Activated CD4-positive, alpha-beta memory T cell treated with anti-CD3 and anti-CD28 coated beads, Interleukin-2, amount 10 ng/mL, durations not matched to agents 7 days and 5 days (primary cell): ENCODE measurements at regions not wholly inside any gene's neighbourhood (a gene's known extent, or its start where the extent isn't known, plus 50 kb on each side); places are given as distances from the start of the nearest gene placed in this dataset.

Experiments
- CTCF ChIA-PET: fragments of 350-600 bp; sonication (Branson Sonifier 250); formaldehyde crosslinking; loops from one replicate; lab custom pipeline; 2021; ENCODE audit warnings: antibody characterized with exemption, inconsistent platforms; lab: Charles Lee
- POLR2A ChIA-PET: fragments of 350-600 bp; sonication (Branson Sonifier 250); formaldehyde crosslinking; loops from one replicate; lab custom pipeline; 2021; ENCODE audit warnings: antibody characterized with exemption; lab: Charles Lee
- DNase-seq: peaks from one replicate; pipeline ENCODE4 v3.0.0-alpha.2; 2020
- H3K27ac Mint-ChIP-seq: one replicate; pipeline ENCODE4 v1.8.0; 2021; ENCODE audit warnings: mild to moderate bottlenecking, mixed read lengths
- H3K27me3 Mint-ChIP-seq: one replicate; pipeline ENCODE4 v1.8.0; 2021; ENCODE audit warnings: mixed read lengths
- H3K36me3 Mint-ChIP-seq: one replicate; pipeline ENCODE4 v1.8.0; 2021; ENCODE audit warnings: low read depth, mixed read lengths
- H3K4me1 Mint-ChIP-seq: one replicate; pipeline ENCODE4 v1.8.0; 2021; ENCODE audit warnings: mixed read lengths
- H3K4me3 Mint-ChIP-seq: one replicate; pipeline ENCODE4 v1.8.0; 2021; ENCODE audit warnings: mild to moderate bottlenecking, mixed read lengths
- H3K9me3 Mint-ChIP-seq: one replicate; pipeline ENCODE4 v1.8.0; 2021; ENCODE audit warnings: mixed read lengths

DNA sequence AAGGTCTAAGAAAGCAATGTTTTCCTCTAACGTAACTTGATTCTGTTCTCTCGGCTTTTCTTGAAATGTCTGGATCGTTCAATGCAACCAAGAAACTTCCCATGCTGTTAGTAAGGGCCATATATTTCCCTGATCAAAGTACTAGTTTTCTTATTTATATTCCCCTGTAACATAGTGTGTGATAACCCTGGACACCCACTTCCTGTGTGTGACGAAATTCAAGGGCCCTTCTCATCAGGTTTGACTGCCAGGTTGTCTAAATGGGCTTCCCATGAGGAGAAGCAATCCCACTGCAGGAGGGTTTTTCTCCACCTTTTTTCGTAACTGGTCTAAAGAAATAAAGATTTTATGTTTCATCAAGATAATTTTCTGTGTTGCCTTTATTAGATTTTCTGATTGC, 102.6 kb upstream of the RPS6KA2 start:
- ChIA-PET CTCF (no interaction called here), POLR2A (no interaction called here)
- Mint-ChIP-seq H3K27ac (no peak overlapping the region), H3K9me3 (no peaks in the 10 kb centered on the region), H3K36me3 (no peaks in the 10 kb centered on the region), H3K4me3 (no peak overlapping the region), H3K27me3 (no peaks in the 10 kb centered on the region), H3K4me1 (no peaks in the 10 kb centered on the region)
- DNase-seq = peak; percentile 5

DNA sequence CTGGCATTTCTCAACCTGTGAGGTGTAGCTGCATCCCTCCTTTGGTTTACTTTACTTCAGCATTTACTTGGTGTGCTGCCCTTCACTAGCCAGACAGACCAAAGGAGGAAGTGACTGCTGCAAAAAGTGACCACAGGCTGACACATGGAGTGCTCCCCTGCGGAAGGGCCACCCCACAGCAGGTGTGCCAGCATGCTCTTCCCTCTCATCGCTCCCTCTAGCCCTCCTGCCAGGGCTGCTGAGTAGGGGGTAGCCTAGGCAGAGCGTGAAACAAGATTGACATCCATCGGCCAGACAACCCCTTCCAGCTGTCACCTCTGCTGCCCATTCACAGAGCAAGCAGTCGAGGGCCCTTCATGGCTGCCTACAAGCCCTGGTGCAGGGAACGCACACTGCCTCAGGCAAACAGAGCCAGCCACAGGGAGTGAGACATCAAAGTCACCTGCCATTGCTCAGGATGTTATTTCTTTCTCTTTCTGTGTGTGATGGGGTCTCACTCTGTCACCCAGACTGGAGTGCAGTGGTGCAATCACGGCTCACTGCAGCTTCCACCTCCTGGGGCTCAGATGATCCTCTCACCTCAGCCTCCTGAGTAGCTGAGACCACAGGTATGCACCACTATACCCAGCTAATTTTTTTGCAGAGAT, 102.0 kb upstream of the RPS6KA2 start:
- Mint-ChIP-seq H3K9me3 (no peaks in the 10 kb centered on the region), H3K27me3 (no peaks in the 10 kb centered on the region), H3K4me3 (no peak overlapping the region), H3K36me3 (no peaks in the 10 kb centered on the region), H3K4me1 (no peaks in the 10 kb centered on the region), H3K27ac (no peak overlapping the region)
- DNase-seq = peak; percentile 7
- ChIA-PET POLR2A (no interaction called here), CTCF (no interaction called here)

GRCh38 chr6:166726201-166726600, 99.2 kb upstream of the RPS6KA2 start:
- H3K27me3 Mint-ChIP-seq = no peaks in the 10 kb centered on the region
- peak; percentile 4 for DNase-seq
- ChIA-PET POLR2A (no interaction called here), CTCF (no interaction called here)
- H3K36me3 Mint-ChIP-seq = no peaks in the 10 kb centered on the region
- H3K4me1 Mint-ChIP-seq = no peaks in the 10 kb centered on the region
- no peak overlapping the region for H3K27ac Mint-ChIP-seq
- no peaks in the 10 kb centered on the region for H3K9me3 Mint-ChIP-seq
- no peak overlapping the region for H3K4me3 Mint-ChIP-seq

DNA sequence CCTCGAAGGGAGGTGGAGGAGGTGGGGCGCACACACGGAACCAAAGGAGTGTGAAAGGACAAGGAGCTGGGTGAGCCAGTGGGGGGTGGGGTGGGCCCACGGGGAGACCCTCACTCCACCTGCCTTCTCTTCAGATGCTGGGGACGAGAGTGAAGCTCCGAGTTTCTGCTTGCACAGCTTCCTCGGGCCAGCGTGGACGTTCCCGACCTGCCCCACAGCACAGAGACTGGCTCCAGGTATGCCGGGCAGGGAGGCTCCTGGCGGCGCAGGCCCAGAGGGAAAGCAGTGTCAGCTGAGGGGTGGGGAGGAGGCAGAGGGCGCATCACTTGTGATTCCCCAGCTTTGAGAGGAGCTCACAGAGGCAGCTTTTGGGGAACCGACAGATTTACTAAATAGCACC, 98.5 kb upstream of the RPS6KA2 start:
- Mint-ChIP-seq H3K27ac (no peak overlapping the region), H3K4me1 (no peaks in the 10 kb centered on the region), H3K36me3 (no peaks in the 10 kb centered on the region), H3K9me3 (no peaks in the 10 kb centered on the region), H3K4me3 (no peak overlapping the region), H3K27me3 (no peaks in the 10 kb centered on the region)
- peak; percentile 8 for DNase-seq
- ChIA-PET POLR2A (no interaction called here), CTCF (no interaction called here)

GRCh38 chr6:166724576-166724975, 97.5 kb upstream of the RPS6KA2 start:
- no peak for DNase-seq
- H3K27ac Mint-ChIP-seq = no peak overlapping the region
- ChIA-PET CTCF (no interaction called here), POLR2A (no interaction called here)
- no peaks in the 10 kb centered on the region for H3K4me1 Mint-ChIP-seq
- H3K36me3 Mint-ChIP-seq = no peaks in the 10 kb centered on the region
- H3K4me3 Mint-ChIP-seq = no peak overlapping the region
- H3K27me3 Mint-ChIP-seq = no peaks in the 10 kb centered on the region
- no peaks in the 10 kb centered on the region for H3K9me3 Mint-ChIP-seq

DNA sequence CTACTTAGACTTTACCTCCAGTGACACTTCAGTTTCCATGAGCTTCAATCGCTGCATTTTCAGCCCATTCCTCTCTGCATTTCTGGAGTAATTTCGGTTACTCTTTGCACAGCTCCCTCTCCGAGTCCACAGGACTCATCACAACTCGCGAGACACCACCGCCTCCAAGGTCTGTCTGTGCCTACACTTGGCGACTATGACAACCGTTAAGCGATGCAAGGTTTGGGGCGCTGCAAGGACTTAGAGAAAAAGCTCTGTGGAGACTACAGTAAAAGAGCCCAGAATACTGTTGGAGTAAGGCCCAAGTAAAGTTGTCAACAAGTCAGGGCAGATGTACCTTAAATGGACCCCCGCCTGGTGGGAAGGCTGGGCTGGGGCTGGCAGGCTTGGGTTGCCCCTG, 95.7 kb upstream of the RPS6KA2 start:
- H3K27ac Mint-ChIP-seq = no peak overlapping the region
- CTCF ChIA-PET = no interaction called here

DNA sequence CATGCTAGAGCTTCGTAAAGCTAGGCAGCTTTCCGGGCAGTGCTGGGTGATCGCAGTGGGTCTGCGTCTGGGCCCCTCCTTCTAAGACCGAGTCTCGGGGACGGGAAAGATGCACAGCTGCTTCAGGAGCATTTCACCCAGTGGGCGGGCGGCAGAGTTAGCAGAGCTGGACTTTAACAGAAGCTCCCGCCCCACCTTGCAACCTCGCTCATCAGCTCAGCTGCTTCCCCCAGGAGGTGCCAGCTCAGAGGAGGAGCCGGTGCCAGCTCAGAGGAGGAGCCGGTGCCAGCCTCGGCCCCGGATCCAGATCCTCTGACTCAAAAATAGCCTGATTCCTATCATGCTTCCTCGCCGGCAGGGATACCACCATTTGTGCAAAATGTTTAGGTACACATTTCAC, 94.5 kb upstream of the RPS6KA2 start:
- H3K4me1 Mint-ChIP-seq = no peaks in the 10 kb centered on the region
- H3K9me3 Mint-ChIP-seq = no peaks in the 10 kb centered on the region
- ChIA-PET CTCF (no interaction called here), POLR2A (no interaction called here)
- no peaks in the 10 kb centered on the region for H3K27me3 Mint-ChIP-seq
- DNase-seq = no peak
- H3K36me3 Mint-ChIP-seq = no peaks in the 10 kb centered on the region
- no peak overlapping the region for H3K27ac Mint-ChIP-seq
- H3K4me3 Mint-ChIP-seq = no peak overlapping the region

More for the DNA sequence above, 95.7 kb upstream of the RPS6KA2 start:
- H3K4me3 Mint-ChIP-seq = no peak overlapping the region
- no peaks in the 10 kb centered on the region for H3K27me3 Mint-ChIP-seq
- DNase-seq = no peak
- H3K9me3 Mint-ChIP-seq = no peaks in the 10 kb centered on the region
- no peaks in the 10 kb centered on the region for H3K36me3 Mint-ChIP-seq
- POLR2A ChIA-PET = no interaction called here
- no peaks in the 10 kb centered on the region for H3K4me1 Mint-ChIP-seq

GRCh38 chr6:166720856-166721255, 93.8 kb upstream of the RPS6KA2 start:
- POLR2A ChIA-PET = no interaction called here
- no peak overlapping the region for H3K4me3 Mint-ChIP-seq
- CTCF ChIA-PET = no interaction called here

DNA sequence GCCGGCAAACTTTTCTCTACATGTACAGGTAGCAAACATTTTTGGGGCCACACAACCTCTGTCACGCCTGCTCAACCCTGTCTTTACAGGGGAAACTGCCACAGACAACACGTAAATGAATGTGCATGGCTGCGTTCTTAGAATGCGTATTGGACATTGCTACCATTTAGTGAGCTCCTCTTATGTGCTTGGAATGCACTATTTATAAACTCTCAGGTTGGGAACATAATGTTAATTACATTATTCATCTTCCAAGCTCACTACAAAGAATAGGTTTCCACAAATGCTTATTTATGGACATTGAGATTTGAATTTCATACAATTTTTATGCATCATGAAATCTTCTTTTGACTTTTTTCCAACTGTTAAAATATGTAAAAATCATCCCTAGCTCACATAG, 92.0 kb upstream of the RPS6KA2 start:
- no peaks in the 10 kb centered on the region for H3K9me3 Mint-ChIP-seq
- no peak for DNase-seq
- H3K4me3 Mint-ChIP-seq = no peak overlapping the region
- H3K27ac Mint-ChIP-seq = no peak overlapping the region
- H3K36me3 Mint-ChIP-seq = no peaks in the 10 kb centered on the region
- POLR2A ChIA-PET = no interaction called here
- H3K4me1 Mint-ChIP-seq = no peaks in the 10 kb centered on the region
- CTCF ChIA-PET = no interaction called here
- no peaks in the 10 kb centered on the region for H3K27me3 Mint-ChIP-seq

More at GRCh38 chr6:166720856-166721255, 93.8 kb upstream of the RPS6KA2 start:
- H3K36me3 Mint-ChIP-seq = no peaks in the 10 kb centered on the region
- no peak for DNase-seq
- no peaks in the 10 kb centered on the region for H3K4me1 Mint-ChIP-seq
- H3K27me3 Mint-ChIP-seq = no peaks in the 10 kb centered on the region
- no peaks in the 10 kb centered on the region for H3K9me3 Mint-ChIP-seq
- no peak overlapping the region for H3K27ac Mint-ChIP-seq

- Mint-ChIP-seq H3K4me1 (no peaks in the 10 kb centered on the region), H3K36me3 (no peaks in the 10 kb centered on the region), H3K27ac (no peak overlapping the region), H3K9me3 (no peaks in the 10 kb centered on the region), H3K4me3 (no peak overlapping the region), H3K27me3 (no peaks in the 10 kb centered on the region)
- ChIA-PET CTCF (interaction anchor here (0.6 kb wide), 1 partner anchor 632 kb away, joined by 6 read pairs; no protein-coding TSS in a partner anchor), POLR2A (no interaction called here)
- no peak for DNase-seq
These were observed 91.5 kb upstream of the RPS6KA2 start for GRCh38 chr6:166718516-166718915.

GRCh38 chr6:166716910-166717617, 90.0 kb upstream of the RPS6KA2 start:
- H3K4me1 Mint-ChIP-seq = no peaks in the 10 kb centered on the region
- no peak overlapping the region for H3K27ac Mint-ChIP-seq
- H3K9me3 Mint-ChIP-seq = no peaks in the 10 kb centered on the region
- H3K4me3 Mint-ChIP-seq = no peak overlapping the region
- CTCF ChIA-PET = no interaction called here
- DNase-seq = no peak
- H3K36me3 Mint-ChIP-seq = no peaks in the 10 kb centered on the region
- H3K27me3 Mint-ChIP-seq = no peaks in the 10 kb centered on the region
- POLR2A ChIA-PET = no interaction called here

- no peak for DNase-seq
- CTCF ChIA-PET = no interaction called here
- POLR2A ChIA-PET = no interaction called here
- no peaks in the 10 kb centered on the region for H3K36me3 Mint-ChIP-seq
- no peaks in the 10 kb centered on the region for H3K4me1 Mint-ChIP-seq
- no peaks in the 10 kb centered on the region for H3K27me3 Mint-ChIP-seq
- no peak overlapping the region for H3K27ac Mint-ChIP-seq
- no peak overlapping the region for H3K4me3 Mint-ChIP-seq
- H3K9me3 Mint-ChIP-seq = no peaks in the 10 kb centered on the region
These were observed 88.9 kb upstream of the RPS6KA2 start for GRCh38 chr6:166715992-166716391.

DNA sequence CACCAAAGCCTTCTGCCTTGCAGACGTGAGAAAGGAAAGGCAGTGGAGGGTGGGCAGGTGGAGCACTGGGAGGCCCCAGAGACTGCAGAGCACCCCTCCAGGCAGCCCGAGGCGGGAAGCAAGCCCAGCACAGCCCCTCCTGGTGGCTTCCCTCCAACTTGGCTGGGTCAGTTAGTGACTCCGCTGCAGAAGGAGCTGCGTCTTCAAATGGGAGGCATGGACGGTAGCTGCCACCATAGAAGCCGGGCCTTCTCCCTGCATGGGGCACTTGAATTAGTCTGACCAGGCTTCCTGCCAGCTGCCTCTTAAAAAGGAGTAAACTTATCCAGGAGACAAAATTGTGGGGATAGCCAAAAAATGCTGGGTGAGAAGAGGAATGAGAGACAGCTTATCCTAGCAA, 88.0 kb upstream of the RPS6KA2 start:
- no peak overlapping the region for H3K4me3 Mint-ChIP-seq
- H3K27me3 Mint-ChIP-seq = no peaks in the 10 kb centered on the region
- H3K9me3 Mint-ChIP-seq = no peaks in the 10 kb centered on the region
- H3K36me3 Mint-ChIP-seq = no peaks in the 10 kb centered on the region
- ChIA-PET CTCF (no interaction called here), POLR2A (no interaction called here)
- H3K4me1 Mint-ChIP-seq = no peaks in the 10 kb centered on the region
- no peak for DNase-seq
- H3K27ac Mint-ChIP-seq = no peak overlapping the region

DNA sequence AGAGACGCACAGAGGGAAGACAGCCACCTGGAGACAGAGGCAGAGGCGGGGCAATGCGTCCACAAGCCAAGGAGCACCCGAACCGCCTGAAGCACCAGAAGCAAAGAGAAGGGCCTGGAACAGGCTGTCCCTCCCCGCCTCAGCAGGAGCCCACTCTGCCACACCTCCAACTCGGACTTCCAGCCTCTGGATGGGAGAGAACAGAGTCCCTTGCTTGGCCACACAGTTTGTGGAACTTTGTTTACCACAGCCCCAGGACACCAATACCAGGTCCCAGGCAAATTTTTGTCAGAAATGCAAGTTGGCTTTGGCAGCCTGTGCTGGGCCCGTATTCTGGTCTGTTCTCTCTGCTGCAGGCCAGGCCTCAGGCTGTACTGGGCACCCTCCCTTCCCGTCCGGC, 87.5 kb upstream of the RPS6KA2 start:
- Mint-ChIP-seq H3K4me3 (no peak overlapping the region), H3K27me3 (no peaks in the 10 kb centered on the region), H3K36me3 (no peaks in the 10 kb centered on the region), H3K4me1 (no peaks in the 10 kb centered on the region), H3K9me3 (no peaks in the 10 kb centered on the region), H3K27ac (no peak overlapping the region)
- DNase-seq = no peak
- CTCF ChIA-PET = no interaction called here
- POLR2A ChIA-PET = no interaction called here
